Gastroesophageal sphincter (tissue), 3 donors: ENCODE measurements at regions not wholly inside any gene's neighbourhood (a gene's known extent, or its start where the extent isn't known, plus 50 kb on each side); places are given as distances from the start of the nearest gene placed in this dataset.

Experiments
- EP300 ChIP-seq: sonication (generic); formaldehyde crosslinking; IDR thresholded peaks from one replicate; pipeline ENCODE4 v1.6.1; 2017; ENCODE audit warnings: antibody characterized with exemption, mild to moderate bottlenecking
- POLR2AphosphoS5 ChIP-seq: sonication (generic); formaldehyde crosslinking; IDR thresholded peaks from one replicate; pipeline ENCODE4 v1.6.1; 2017; ENCODE audit warnings: antibody characterized with exemption
- TF ChIP-seq, protein P1 (sequence below), 4 experiments: fragments of 200-600 bp in 2 of 4; fragments of 450-650 bp in 2 of 4; sonication (generic) in 1 of 4; IDR thresholded peaks; one replicate each; pipeline ENCODE4 v1.5.1; 2017 to 2019; ENCODE audit warnings: antibody characterized with exemption in 4 of 4, mild to moderate bottlenecking in 2 of 4, moderate library complexity in 2 of 4

DNA sequence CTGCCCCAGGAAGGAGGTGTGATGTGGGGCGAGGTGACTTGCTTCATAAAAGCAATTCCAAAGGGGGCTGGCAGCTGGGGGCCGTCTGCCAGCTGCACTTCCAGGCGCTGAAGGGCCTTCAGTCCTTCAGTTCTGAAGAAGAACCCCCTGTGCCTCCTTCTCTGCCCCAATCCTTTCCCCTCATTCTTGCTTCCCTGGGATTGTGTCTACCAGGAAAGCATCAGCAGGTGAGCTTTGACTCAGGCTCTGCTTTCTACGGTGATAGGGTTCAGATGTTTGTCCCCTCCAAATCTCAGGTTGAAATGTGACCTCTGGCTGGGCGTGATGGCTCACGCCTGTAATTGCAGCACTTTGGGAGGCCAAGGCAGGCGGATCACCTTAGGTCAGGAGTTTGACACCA, 52.5 kb upstream of the NKD1 start:
- TF ChIP-seq, protein P1, sequence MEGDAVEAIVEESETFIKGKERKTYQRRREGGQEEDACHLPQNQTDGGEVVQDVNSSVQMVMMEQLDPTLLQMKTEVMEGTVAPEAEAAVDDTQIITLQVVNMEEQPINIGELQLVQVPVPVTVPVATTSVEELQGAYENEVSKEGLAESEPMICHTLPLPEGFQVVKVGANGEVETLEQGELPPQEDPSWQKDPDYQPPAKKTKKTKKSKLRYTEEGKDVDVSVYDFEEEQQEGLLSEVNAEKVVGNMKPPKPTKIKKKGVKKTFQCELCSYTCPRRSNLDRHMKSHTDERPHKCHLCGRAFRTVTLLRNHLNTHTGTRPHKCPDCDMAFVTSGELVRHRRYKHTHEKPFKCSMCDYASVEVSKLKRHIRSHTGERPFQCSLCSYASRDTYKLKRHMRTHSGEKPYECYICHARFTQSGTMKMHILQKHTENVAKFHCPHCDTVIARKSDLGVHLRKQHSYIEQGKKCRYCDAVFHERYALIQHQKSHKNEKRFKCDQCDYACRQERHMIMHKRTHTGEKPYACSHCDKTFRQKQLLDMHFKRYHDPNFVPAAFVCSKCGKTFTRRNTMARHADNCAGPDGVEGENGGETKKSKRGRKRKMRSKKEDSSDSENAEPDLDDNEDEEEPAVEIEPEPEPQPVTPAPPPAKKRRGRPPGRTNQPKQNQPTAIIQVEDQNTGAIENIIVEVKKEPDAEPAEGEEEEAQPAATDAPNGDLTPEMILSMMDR (IDR thresholded peaks at IDR 0.05), result no peak
- no peak for TF ChIP-seq POLR2AphosphoS5
- TF ChIP-seq EP300, result no peak
